ENCODE measurements at regions not wholly inside any gene's neighbourhood (a gene's known extent, or its start where the extent isn't known, plus 50 kb on each side); places are given as distances from the start of the nearest gene placed in this dataset.

GRCh38 chr5:124353016-124353415 lies 393.4 kb downstream of the ZNF608 start:
- 100% methylated on average over 1 of the region's 5 CpGs for WGBS (ENCODE audit: insufficient coverage)

DNA sequence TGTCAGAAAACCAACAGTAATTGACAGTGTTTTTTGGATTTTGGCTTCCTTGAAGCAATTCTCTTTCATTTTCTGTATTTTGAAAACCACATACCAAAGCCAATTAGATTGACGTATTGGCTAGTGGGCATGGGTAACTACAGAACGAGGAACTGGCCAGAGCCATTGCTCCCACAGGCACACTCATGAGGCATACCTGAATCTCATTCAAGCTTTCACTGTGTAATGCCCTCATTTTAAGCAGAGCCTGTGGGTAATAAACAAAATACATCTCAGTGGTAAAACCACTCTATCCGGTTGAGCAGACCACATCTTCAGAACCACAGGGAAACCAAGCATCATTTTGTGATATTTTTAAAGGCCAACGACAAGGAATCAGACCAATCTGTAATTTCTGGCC lies 394.1 kb downstream of the ZNF608 start:
- H3K4me3 ChIP-seq (ENCODE audit: control extremely low read depth in 1 of 5, extremely low read depth in 1 of 5, insufficient read depth in 1 of 5, low read depth in 2 of 5, low read length in 4 of 5) = no peak overlapping the region
- H3K36me3 ChIP-seq (replicated peaks in 1 of 2; ENCODE audit: control extremely low read depth in 1 of 2, control insufficient read depth in 1 of 2, extremely low read depth in 1 of 2, insufficient read depth in 2 of 2, low read length in 1 of 2) = no peaks in the 10 kb centered on the region
- intact Hi-C loops (cut with micrococcal nuclease) = no loop called here
- Mint-ChIP-seq H3K27ac (no peak overlapping the region), H3K27me3 (no peaks in the 10 kb centered on the region), H3K4me1 (peaks cover 5% of the 10 kb centered on the region), H3K4me3 (no peak overlapping the region), H3K9me3 (ENCODE audit: insufficient read depth) (no peaks in the 10 kb centered on the region)
- 0% methylated on average over 1 of the region's 4 CpGs for WGBS (ENCODE audit: insufficient coverage)
- H2AFZ ChIP-seq (ENCODE audit: insufficient read depth, low read depth, low read length, poor library complexity, severe bottlenecking) = no peak overlapping the region
- CTCF ChIA-PET = no interaction called here
- no peak overlapping the region for H3K4me2 ChIP-seq (replicated peaks; ENCODE audit: low read depth, low read length, poor library complexity, severe bottlenecking)
- ATAC-seq (ENCODE audit: low read depth) = no peak
- no peak for DNase-seq
- no peaks in the 10 kb centered on the region for H4K20me1 ChIP-seq (ENCODE audit: control insufficient read depth, insufficient read depth, low read length, poor library complexity, severe bottlenecking)
- TF ChIP-seq, protein P1, sequence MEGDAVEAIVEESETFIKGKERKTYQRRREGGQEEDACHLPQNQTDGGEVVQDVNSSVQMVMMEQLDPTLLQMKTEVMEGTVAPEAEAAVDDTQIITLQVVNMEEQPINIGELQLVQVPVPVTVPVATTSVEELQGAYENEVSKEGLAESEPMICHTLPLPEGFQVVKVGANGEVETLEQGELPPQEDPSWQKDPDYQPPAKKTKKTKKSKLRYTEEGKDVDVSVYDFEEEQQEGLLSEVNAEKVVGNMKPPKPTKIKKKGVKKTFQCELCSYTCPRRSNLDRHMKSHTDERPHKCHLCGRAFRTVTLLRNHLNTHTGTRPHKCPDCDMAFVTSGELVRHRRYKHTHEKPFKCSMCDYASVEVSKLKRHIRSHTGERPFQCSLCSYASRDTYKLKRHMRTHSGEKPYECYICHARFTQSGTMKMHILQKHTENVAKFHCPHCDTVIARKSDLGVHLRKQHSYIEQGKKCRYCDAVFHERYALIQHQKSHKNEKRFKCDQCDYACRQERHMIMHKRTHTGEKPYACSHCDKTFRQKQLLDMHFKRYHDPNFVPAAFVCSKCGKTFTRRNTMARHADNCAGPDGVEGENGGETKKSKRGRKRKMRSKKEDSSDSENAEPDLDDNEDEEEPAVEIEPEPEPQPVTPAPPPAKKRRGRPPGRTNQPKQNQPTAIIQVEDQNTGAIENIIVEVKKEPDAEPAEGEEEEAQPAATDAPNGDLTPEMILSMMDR (IDR thresholded peaks at IDR 0.05) = no peak
- POLR2A ChIA-PET = no interaction called here
- H3K9me3 ChIP-seq (ENCODE audit: control extremely low read depth in 1 of 3, control insufficient read depth in 2 of 3, insufficient read depth in 1 of 3, low read length in 2 of 3) = peaks cover 0 to 6% (median 0%) of the 10 kb centered on the region in 3 donors
- no peak overlapping the region for H3K27ac ChIP-seq (ENCODE audit: low read length in 2 of 2)
- H3K9ac ChIP-seq (ENCODE audit: low read length) = no peak overlapping the region
- H3K27me3 ChIP-seq (replicated peaks in 1 of 4; ENCODE audit: control extremely low read depth in 1 of 4, control insufficient read depth in 3 of 4, insufficient read depth in 4 of 4, low read length in 3 of 4) = no peaks in the 10 kb centered on the region
- peaks cover 3 to 6% of the 10 kb centered on the region in 2 donors for H3K4me1 ChIP-seq (ENCODE audit: control insufficient read depth in 2 of 2, insufficient read depth in 2 of 2, low read length in 2 of 2)
- H3K79me2 ChIP-seq (ENCODE audit: control insufficient read depth, insufficient read depth, low read length) = no peaks in the 10 kb centered on the region

More at GRCh38 chr5:124353016-124353415, 393.4 kb downstream of the ZNF608 start:
- Mint-ChIP-seq H3K4me3 (no peak overlapping the region), H3K9me3 (ENCODE audit: insufficient read depth) (no peaks in the 10 kb centered on the region), H3K4me1 (peaks cover 5% of the 10 kb centered on the region), H3K27me3 (no peaks in the 10 kb centered on the region), H3K27ac (no peak overlapping the region)
- Histone ChIP-seq H3K4me2 (replicated peaks; ENCODE audit: low read depth, low read length, poor library complexity, severe bottlenecking) (no peak overlapping the region), H3K4me3 (ENCODE audit: control extremely low read depth in 1 of 5, extremely low read depth in 1 of 5, insufficient read depth in 1 of 5, low read depth in 2 of 5, low read length in 4 of 5) (no peak overlapping the region), H3K27me3 (replicated peaks in 1 of 4; ENCODE audit: control extremely low read depth in 1 of 4, control insufficient read depth in 3 of 4, insufficient read depth in 4 of 4, low read length in 3 of 4) (no peaks in the 10 kb centered on the region), H3K9me3 (ENCODE audit: control extremely low read depth in 1 of 3, control insufficient read depth in 2 of 3, insufficient read depth in 1 of 3, low read length in 2 of 3) (peaks cover 0 to 6% (median 0%) of the 10 kb centered on the region in 3 donors), H4K20me1 (ENCODE audit: control insufficient read depth, insufficient read depth, low read length, poor library complexity, severe bottlenecking) (no peaks in the 10 kb centered on the region), H3K36me3 (replicated peaks in 1 of 2; ENCODE audit: control extremely low read depth in 1 of 2, control insufficient read depth in 1 of 2, extremely low read depth in 1 of 2, insufficient read depth in 2 of 2, low read length in 1 of 2) (no peaks in the 10 kb centered on the region), H3K9ac (ENCODE audit: low read length) (no peak overlapping the region), H2AFZ (ENCODE audit: insufficient read depth, low read depth, low read length, poor library complexity, severe bottlenecking) (no peak overlapping the region), H3K27ac (ENCODE audit: low read length in 2 of 2) (no peak overlapping the region), H3K4me1 (ENCODE audit: control insufficient read depth in 2 of 2, insufficient read depth in 2 of 2, low read length in 2 of 2) (peaks cover 3 to 6% of the 10 kb centered on the region in 2 donors), H3K79me2 (ENCODE audit: control insufficient read depth, insufficient read depth, low read length) (no peaks in the 10 kb centered on the region)
- intact Hi-C loops (cut with micrococcal nuclease) = no loop called here
- POLR2A ChIA-PET = no interaction called here
- ATAC-seq (ENCODE audit: low read depth) (no peak), DNase-seq (no peak)
- CTCF ChIA-PET = no interaction called here
- TF ChIP-seq EZH2 (IDR thresholded peaks at IDR 0.05; ENCODE audit: borderline replicate concordance, insufficient read depth, low read depth, low read length, poor library complexity, severe bottlenecking) = no peak
- TF ChIP-seq, protein P1 (IDR thresholded peaks at IDR 0.05) = no peak
